CD4-positive, CD25-positive, alpha-beta regulatory T cell (primary cell): ENCODE measurements at regions not wholly inside any gene's neighbourhood (a gene's known extent, or its start where the extent isn't known, plus 50 kb on each side); places are given as distances from the start of the nearest gene placed in this dataset.
"Not testable (repeated sequence)": the region's sequence is repeated elsewhere in the genome, so short reads cannot be mapped to it uniquely, and the experiment has no call there.

Experiments used
- ATAC-seq, 2 donors: fragments of 150-1000 bp; cut with Tn5 transposase; one replicate each; pipeline ENCODE4 v1.10.0; 2021; ENCODE audit warnings: low read depth in 2 of 2, moderate number of reproducible peaks in 2 of 2, moderate library complexity in 1 of 2
- DNase-seq, 3 donors: peaks; one replicate each; pipeline versions ENCODE4 v3.0.0 to v3.0.0-alpha.2; 2012 to 2022; ENCODE audit warnings: mixed read lengths in 1 of 3
- H3K27ac ChIP-seq: one replicate; pipeline ENCODE4 v1.7.0; 2013; ENCODE audit warnings: mild to moderate bottlenecking, low read length; ENCODE audit not compliant: insufficient read depth, poor library complexity, severe bottlenecking
- H3K27me3 ChIP-seq: one replicate; pipeline ENCODE4 v1.7.0; 2013; ENCODE audit warnings: low read length; ENCODE audit not compliant: control insufficient read depth, insufficient read depth
- H3K36me3 ChIP-seq: one replicate; pipeline ENCODE4 v1.7.0; 2013; ENCODE audit warnings: mild to moderate bottlenecking, low read length, moderate library complexity; ENCODE audit not compliant: control insufficient read depth, insufficient read depth
- H3K4me1 ChIP-seq: 2 replicates; pipeline ENCODE4 v1.7.0; 2013; ENCODE audit warnings: mild to moderate bottlenecking, low read length; ENCODE audit not compliant: insufficient read depth, control insufficient read depth, poor library complexity, severe bottlenecking
- H3K4me3 ChIP-seq: one replicate; pipeline ENCODE4 v1.7.0; 2013; ENCODE audit warnings: low read depth, mild to moderate bottlenecking, low read length, moderate library complexity
- H3K9me3 ChIP-seq, 2 experiments: 1 replicate in 1 of 2; 2 replicates in 1 of 2; pipeline ENCODE4 v1.7.0; 2013; ENCODE audit warnings: low read length in 2 of 2, mild to moderate bottlenecking in 1 of 2, moderate library complexity in 1 of 2; ENCODE audit not compliant: control insufficient read depth in 2 of 2
- H3K27ac Mint-ChIP-seq, 3 donors: one replicate each; pipeline ENCODE4 v1.8.0; 2020 to 2022; ENCODE audit warnings: mild to moderate bottlenecking in 3 of 3, mixed read lengths in 3 of 3, moderate library complexity in 2 of 3
- H3K27me3 Mint-ChIP-seq: one replicate; pipeline ENCODE4 v1.8.0; 2022; ENCODE audit warnings: mild to moderate bottlenecking, mixed read lengths
- H3K36me3 Mint-ChIP-seq: one replicate; pipeline ENCODE4 v1.8.0; 2020; ENCODE audit warnings: mixed read lengths
- H3K4me1 Mint-ChIP-seq, 4 donors: one replicate each; pipeline ENCODE4 v1.8.0; 2020 to 2022; ENCODE audit warnings: mixed read lengths in 4 of 4, mild to moderate bottlenecking in 1 of 4
- H3K4me3 Mint-ChIP-seq, 4 donors: one replicate each; pipeline ENCODE4 v1.8.0; 2020 to 2022; ENCODE audit warnings: mild to moderate bottlenecking in 4 of 4, mixed read lengths in 4 of 4, moderate library complexity in 3 of 4
- H3K9me3 Mint-ChIP-seq, 7 donors: one replicate each; pipeline ENCODE4 v1.8.0; 2020 to 2022; ENCODE audit warnings: mixed read lengths in 7 of 7, mild to moderate bottlenecking in 3 of 7, moderate library complexity in 2 of 7

- H3K4me3 Mint-ChIP-seq, H3K27me3 ChIP-seq, DNase-seq, H3K4me3 ChIP-seq, H3K27ac Mint-ChIP-seq, ATAC-seq, H3K4me1 Mint-ChIP-seq, H3K27ac ChIP-seq, H3K36me3 ChIP-seq, H3K9me3 Mint-ChIP-seq, H3K9me3 ChIP-seq, H3K4me1 ChIP-seq, H3K36me3 Mint-ChIP-seq: not testable (repeated sequence)
- H3K27me3 Mint-ChIP-seq: peaks cover 12% of the 10 kb centered on the region
Measured at GRCh38 chr12:3397596-3397995, 93.4 kb upstream of the PRMT8 start.

- peaks cover 12% of the 10 kb centered on the region for H3K27me3 Mint-ChIP-seq
- DNase-seq (no peak), ATAC-seq (no peak)
- Histone ChIP-seq H3K9me3 (peaks cover 0 to 1% of the 10 kb centered on the region in 2 experiments), H3K4me3 (no peak overlapping the region), H3K27me3 (peaks cover 2% of the 10 kb centered on the region), H3K36me3 (no peaks in the 10 kb centered on the region), H3K4me1 (no peaks in the 10 kb centered on the region), H3K27ac (no peak overlapping the region)
- H3K4me3 Mint-ChIP-seq: no peak overlapping the region
- H3K9me3 Mint-ChIP-seq: peaks cover 0 to 13% (median 6%) of the 10 kb centered on the region in 7 donors
- no peaks in the 10 kb centered on the region for H3K36me3 Mint-ChIP-seq
- no peak overlapping the region for H3K27ac Mint-ChIP-seq
- peaks cover 0 to 6% (median 0%) of the 10 kb centered on the region in 4 donors for H3K4me1 Mint-ChIP-seq
Measured at GRCh38 chr12:3398196-3398789, 92.7 kb upstream of the PRMT8 start.

- H3K9me3 ChIP-seq: peaks cover 19 to 31% of the 10 kb centered on the region in 2 experiments
- no peak overlapping the region for H3K4me3 ChIP-seq
- Mint-ChIP-seq H3K36me3 (no peaks in the 10 kb centered on the region), H3K4me1 (no peaks in the 10 kb centered on the region), H3K4me3 (no peak overlapping the region), H3K9me3 (peaks cover 5 to 49% (median 14%) of the 10 kb centered on the region in 7 donors), H3K27ac (no peak overlapping the region), H3K27me3 (no peaks in the 10 kb centered on the region)
- H3K27me3 ChIP-seq: no peaks in the 10 kb centered on the region
- no peak for ATAC-seq
- H3K36me3 ChIP-seq: no peaks in the 10 kb centered on the region
- H3K27ac ChIP-seq: no peak overlapping the region
- no peaks in the 10 kb centered on the region for H3K4me1 ChIP-seq
- no peak for DNase-seq
Measured at GRCh38 chr12:3405821-3406220, 85.2 kb upstream of the PRMT8 start.

GRCh38 chr12:3407723-3408122, 83.3 kb upstream of the PRMT8 start:
- Histone ChIP-seq H3K27ac (no peak overlapping the region), H3K4me1 (no peaks in the 10 kb centered on the region), H3K4me3 (no peak overlapping the region), H3K27me3 (no peaks in the 10 kb centered on the region), H3K36me3 (no peaks in the 10 kb centered on the region), H3K9me3 (peaks cover 18 to 31% of the 10 kb centered on the region in 2 experiments)
- Mint-ChIP-seq H3K4me1 (no peaks in the 10 kb centered on the region), H3K27ac (no peak overlapping the region), H3K4me3 (no peak overlapping the region), H3K36me3 (no peaks in the 10 kb centered on the region), H3K27me3 (no peaks in the 10 kb centered on the region), H3K9me3 (peaks cover 2 to 45% (median 12%) of the 10 kb centered on the region in 7 donors)
- ATAC-seq: no peak
- DNase-seq: no peak

- H3K4me3 Mint-ChIP-seq: no peak overlapping the region
- Histone ChIP-seq H3K4me1 (no peaks in the 10 kb centered on the region), H3K27me3 (no peaks in the 10 kb centered on the region), H3K36me3 (no peaks in the 10 kb centered on the region), H3K27ac (no peak overlapping the region), H3K9me3 (peaks cover 18 to 31% of the 10 kb centered on the region in 2 experiments), H3K4me3 (no peak overlapping the region)
- H3K27ac Mint-ChIP-seq: no peak overlapping the region
- ATAC-seq (no peak), DNase-seq (no peak)
- peaks cover 3 to 41% (median 11%) of the 10 kb centered on the region in 7 donors for H3K9me3 Mint-ChIP-seq
- no peaks in the 10 kb centered on the region for H3K36me3 Mint-ChIP-seq
- H3K4me1 Mint-ChIP-seq: no peaks in the 10 kb centered on the region
- H3K27me3 Mint-ChIP-seq: no peaks in the 10 kb centered on the region
Measured at GRCh38 chr12:3409662-3410061, 81.3 kb upstream of the PRMT8 start.

GRCh38 chr12:3416159-3416558, 74.8 kb upstream of the PRMT8 start:
- H3K36me3 Mint-ChIP-seq: no peaks in the 10 kb centered on the region
- Histone ChIP-seq H3K27me3 (peaks cover 2% of the 10 kb centered on the region), H3K4me1 (no peaks in the 10 kb centered on the region), H3K9me3 (no peaks in the 10 kb centered on the region), H3K4me3 (no peak overlapping the region), H3K27ac (no peak overlapping the region), H3K36me3 (no peaks in the 10 kb centered on the region)
- ATAC-seq: no peak
- H3K4me1 Mint-ChIP-seq: no peaks in the 10 kb centered on the region
- H3K9me3 Mint-ChIP-seq: peaks cover 0 to 5% (median under 1%) of the 10 kb centered on the region in 7 donors
- H3K27me3 Mint-ChIP-seq: peaks cover 27% of the 10 kb centered on the region
- H3K4me3 Mint-ChIP-seq: no peak overlapping the region
- no peak overlapping the region for H3K27ac Mint-ChIP-seq
- no peak for DNase-seq

- Histone ChIP-seq H3K9me3 (no peaks in the 10 kb centered on the region), H3K4me3 (no peak overlapping the region), H3K36me3 (no peaks in the 10 kb centered on the region), H3K27ac (no peak overlapping the region), H3K4me1 (no peaks in the 10 kb centered on the region), H3K27me3 (peaks cover 2% of the 10 kb centered on the region)
- no peaks in the 10 kb centered on the region for H3K4me1 Mint-ChIP-seq
- peaks cover 0 to 2% (median 0%) of the 10 kb centered on the region in 7 donors for H3K9me3 Mint-ChIP-seq
- no peaks in the 10 kb centered on the region for H3K36me3 Mint-ChIP-seq
- DNase-seq (no peak), ATAC-seq (no peak)
- no peak overlapping the region for H3K4me3 Mint-ChIP-seq
- peaks cover 32% of the 10 kb centered on the region for H3K27me3 Mint-ChIP-seq
- H3K27ac Mint-ChIP-seq: no peak overlapping the region
Measured at GRCh38 chr12:3416670-3417069, 74.3 kb upstream of the PRMT8 start.

GRCh38 chr12:3417113-3417512, 73.9 kb upstream of the PRMT8 start:
- Histone ChIP-seq H3K27ac (no peak overlapping the region), H3K4me1 (no peaks in the 10 kb centered on the region), H3K36me3 (no peaks in the 10 kb centered on the region), H3K9me3 (no peaks in the 10 kb centered on the region), H3K4me3 (no peak overlapping the region), H3K27me3 (peaks cover 2% of the 10 kb centered on the region)
- DNase-seq: no peak
- no peaks in the 10 kb centered on the region for H3K4me1 Mint-ChIP-seq
- H3K27ac Mint-ChIP-seq: no peak overlapping the region
- no peak for ATAC-seq
- H3K9me3 Mint-ChIP-seq: peaks cover 0 to 2% (median 0%) of the 10 kb centered on the region in 7 donors
- H3K27me3 Mint-ChIP-seq: peaks cover 32% of the 10 kb centered on the region
- no peak overlapping the region for H3K4me3 Mint-ChIP-seq
- no peaks in the 10 kb centered on the region for H3K36me3 Mint-ChIP-seq
